ENCODE measurements at regions not wholly inside any gene's neighbourhood (a gene's known extent, or its start where the extent isn't known, plus 50 kb on each side); places are given as distances from the start of the nearest gene placed in this dataset.

GRCh38 chr2:171608168-171608567, 79.1 kb upstream of the DYNC1I2 start:
- ATAC-seq (no peak), DNase-seq (no peak)
- Mint-ChIP-seq H3K27ac (no peak overlapping the region), H3K4me1 (ENCODE audit: low read depth) (no peaks in the 10 kb centered on the region), H3K36me3 (ENCODE audit: low read depth) (no peaks in the 10 kb centered on the region), H3K4me3 (no peak overlapping the region), H3K27me3 (ENCODE audit: low read depth) (peaks cover 8% of the 10 kb centered on the region), H3K9me3 (ENCODE audit: insufficient read depth) (no peaks in the 10 kb centered on the region)
- POLR2A ChIA-PET: no interaction called here
- CTCF ChIA-PET: interaction anchor here (0.6 to 1.6 kb wide), 2 partner anchors 9 to 411 kb away, joined by 4 to 5 read pairs; no protein-coding TSS in a partner anchor

- no peak for ATAC-seq
- no peak overlapping the region for H3K4me3 Mint-ChIP-seq
Observed at GRCh38 chr2:171610824-171611223, 76.4 kb upstream of the DYNC1I2 start.

GRCh38 chr2:171615069-171615468, 72.2 kb upstream of the DYNC1I2 start:
- DNase-seq (no peak), ATAC-seq (no peak)
- Mint-ChIP-seq H3K36me3 (ENCODE audit: low read depth) (no peaks in the 10 kb centered on the region), H3K9me3 (ENCODE audit: insufficient read depth) (no peaks in the 10 kb centered on the region), H3K27ac (no peak overlapping the region), H3K27me3 (ENCODE audit: low read depth) (peaks cover 9% of the 10 kb centered on the region), H3K4me1 (ENCODE audit: low read depth) (no peaks in the 10 kb centered on the region), H3K4me3 (no peak overlapping the region)
- POLR2A ChIA-PET: no interaction called here
- CTCF ChIA-PET: no interaction called here

More at GRCh38 chr2:171610824-171611223, 76.4 kb upstream of the DYNC1I2 start:
- H3K9me3 Mint-ChIP-seq (ENCODE audit: insufficient read depth): no peaks in the 10 kb centered on the region
- no peaks in the 10 kb centered on the region for H3K4me1 Mint-ChIP-seq (ENCODE audit: low read depth)
- DNase-seq: no peak
- CTCF ChIA-PET: no interaction called here
- POLR2A ChIA-PET: no interaction called here
- peaks cover 4% of the 10 kb centered on the region for H3K27me3 Mint-ChIP-seq (ENCODE audit: low read depth)
- no peak overlapping the region for H3K27ac Mint-ChIP-seq
- H3K36me3 Mint-ChIP-seq (ENCODE audit: low read depth): no peaks in the 10 kb centered on the region

GRCh38 chr2:171617981-171618380, 69.3 kb upstream of the DYNC1I2 start:
- no peak for ATAC-seq
- Mint-ChIP-seq H3K27ac (no peak overlapping the region), H3K4me1 (ENCODE audit: low read depth) (no peaks in the 10 kb centered on the region), H3K9me3 (ENCODE audit: insufficient read depth) (no peaks in the 10 kb centered on the region), H3K36me3 (ENCODE audit: low read depth) (no peaks in the 10 kb centered on the region), H3K27me3 (ENCODE audit: low read depth) (peaks cover 9% of the 10 kb centered on the region), H3K4me3 (no peak overlapping the region)
- DNase-seq: no peak
- CTCF ChIA-PET: no interaction called here
- POLR2A ChIA-PET: no interaction called here

- H3K36me3 Mint-ChIP-seq (ENCODE audit: low read depth): no peaks in the 10 kb centered on the region
- H3K27ac Mint-ChIP-seq: no peak overlapping the region
- POLR2A ChIA-PET: no interaction called here
- CTCF ChIA-PET: no interaction called here
- DNase-seq (no peak), ATAC-seq (no peak)
- H3K9me3 Mint-ChIP-seq (ENCODE audit: insufficient read depth): peaks cover 8% of the 10 kb centered on the region
- no peaks in the 10 kb centered on the region for H3K4me1 Mint-ChIP-seq (ENCODE audit: low read depth)
- H3K27me3 Mint-ChIP-seq (ENCODE audit: low read depth): no peaks in the 10 kb centered on the region
- H3K4me3 Mint-ChIP-seq: no peak overlapping the region
Observed at GRCh38 chr2:171625006-171625405, 62.3 kb upstream of the DYNC1I2 start.

- ChIA-PET POLR2A (no interaction called here), CTCF (interaction anchor here (1.3 kb wide), 1 partner anchor 28 kb away, joined by 6 read pairs; no protein-coding TSS in a partner anchor)
- Mint-ChIP-seq H3K4me1 (ENCODE audit: low read depth) (no peaks in the 10 kb centered on the region), H3K36me3 (ENCODE audit: low read depth) (no peaks in the 10 kb centered on the region), H3K27me3 (ENCODE audit: low read depth) (peaks cover 2% of the 10 kb centered on the region), H3K27ac (no peak overlapping the region), H3K4me3 (no peak overlapping the region), H3K9me3 (ENCODE audit: insufficient read depth) (peaks cover 21% of the 10 kb centered on the region)
- DNase-seq: no peak
- no peak for ATAC-seq
Observed at GRCh38 chr2:171626949-171627348, 60.3 kb upstream of the DYNC1I2 start.

GRCh38 chr2:171627412-171627811, 59.9 kb upstream of the DYNC1I2 start:
- POLR2A ChIA-PET: no interaction called here
- CTCF ChIA-PET: interaction anchor here (1.3 kb wide), 1 partner anchor 28 kb away, joined by 6 read pairs; no protein-coding TSS in a partner anchor
- ATAC-seq (no peak), DNase-seq (no peak)
- H3K9me3 Mint-ChIP-seq (ENCODE audit: insufficient read depth): peaks cover 21% of the 10 kb centered on the region
- H3K27me3 Mint-ChIP-seq (ENCODE audit: low read depth): peaks cover 2% of the 10 kb centered on the region
- no peaks in the 10 kb centered on the region for H3K36me3 Mint-ChIP-seq (ENCODE audit: low read depth)
- no peak overlapping the region for H3K4me3 Mint-ChIP-seq
- H3K27ac Mint-ChIP-seq: no peak overlapping the region
- no peaks in the 10 kb centered on the region for H3K4me1 Mint-ChIP-seq (ENCODE audit: low read depth)

GRCh38 chr2:171629113-171629512, 58.2 kb upstream of the DYNC1I2 start:
- POLR2A ChIA-PET: no interaction called here
- no peaks in the 10 kb centered on the region for H3K36me3 Mint-ChIP-seq (ENCODE audit: low read depth)
- H3K4me1 Mint-ChIP-seq (ENCODE audit: low read depth): no peaks in the 10 kb centered on the region
- no peak overlapping the region for H3K4me3 Mint-ChIP-seq
- DNase-seq (no peak), ATAC-seq (no peak)
- H3K9me3 Mint-ChIP-seq (ENCODE audit: insufficient read depth): peaks cover 21% of the 10 kb centered on the region
- H3K27me3 Mint-ChIP-seq (ENCODE audit: low read depth): peaks cover 2% of the 10 kb centered on the region
- H3K27ac Mint-ChIP-seq: no peak overlapping the region
- CTCF ChIA-PET: no interaction called here

GRCh38 chr2:171630089-171630770, 57.0 kb upstream of the DYNC1I2 start:
- ChIA-PET POLR2A (no interaction called here), CTCF (no interaction called here)
- H3K4me1 Mint-ChIP-seq (ENCODE audit: low read depth): no peaks in the 10 kb centered on the region
- H3K27me3 Mint-ChIP-seq (ENCODE audit: low read depth): peaks cover 4% of the 10 kb centered on the region
- no peaks in the 10 kb centered on the region for H3K36me3 Mint-ChIP-seq (ENCODE audit: low read depth)
- no peak for ATAC-seq
- peaks cover 21% of the 10 kb centered on the region for H3K9me3 Mint-ChIP-seq (ENCODE audit: insufficient read depth)
- no peak overlapping the region for H3K27ac Mint-ChIP-seq
- no peak for DNase-seq
- no peak overlapping the region for H3K4me3 Mint-ChIP-seq

- Mint-ChIP-seq H3K27me3 (ENCODE audit: low read depth) (peaks cover 4% of the 10 kb centered on the region), H3K9me3 (ENCODE audit: insufficient read depth) (peaks cover 21% of the 10 kb centered on the region), H3K36me3 (ENCODE audit: low read depth) (no peaks in the 10 kb centered on the region), H3K27ac (no peak overlapping the region), H3K4me1 (ENCODE audit: low read depth) (no peaks in the 10 kb centered on the region), H3K4me3 (no peak overlapping the region)
- ChIA-PET POLR2A (no interaction called here), CTCF (no interaction called here)
- ATAC-seq (no peak), DNase-seq (no peak)
Observed at GRCh38 chr2:171630812-171631626, 56.2 kb upstream of the DYNC1I2 start.
